HFF-Myc (cell line): ENCODE measurements at regions not wholly inside any gene's neighbourhood (a gene's known extent, or its start where the extent isn't known, plus 50 kb on each side); places are given as distances from the start of the nearest gene placed in this dataset.

Source experiments
- DNase-seq: peaks from one replicate; pipeline ENCODE4 v3.0.0-alpha.2; 2011; ENCODE audit warnings: low read depth; ENCODE audit errors: extremely low read depth
- H3K4me3 ChIP-seq: replicated peaks from 2 replicates; pipeline ENCODE4 v1.5.1; 2011; ENCODE audit warnings: low read depth, mild to moderate bottlenecking, control low read depth, low read length
- TF ChIP-seq, protein P1 (sequence below): IDR thresholded peaks from 2 replicates; pipeline ENCODE4 v1.5.1; 2012; ENCODE audit warnings: mild to moderate bottlenecking, low read depth, low read length, control low read depth; ENCODE audit errors: missing control alignments

DNA sequence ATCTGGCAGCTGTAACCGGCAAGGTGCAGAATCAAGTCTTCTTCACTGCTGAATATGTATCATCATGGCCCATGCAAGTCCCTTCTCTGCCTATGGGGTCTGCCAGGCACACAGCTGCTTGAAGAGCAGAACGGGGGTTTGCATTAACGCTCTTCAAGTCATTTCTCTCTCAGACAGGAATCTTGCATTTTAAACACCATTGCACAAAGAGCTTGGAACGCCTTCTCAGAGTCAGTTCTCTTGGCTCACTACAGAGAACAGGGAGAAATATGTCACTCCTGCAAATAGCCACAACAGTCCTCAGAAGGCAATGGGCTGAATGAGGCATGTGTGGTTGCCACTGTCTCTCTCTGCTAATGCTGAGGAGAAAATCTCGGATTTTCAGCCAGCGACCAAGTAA, 2173.5 kb upstream of the PIK3C3 start:
- no peak overlapping the region for H3K4me3 ChIP-seq
- DNase-seq, result no peak
- TF ChIP-seq, protein P1, sequence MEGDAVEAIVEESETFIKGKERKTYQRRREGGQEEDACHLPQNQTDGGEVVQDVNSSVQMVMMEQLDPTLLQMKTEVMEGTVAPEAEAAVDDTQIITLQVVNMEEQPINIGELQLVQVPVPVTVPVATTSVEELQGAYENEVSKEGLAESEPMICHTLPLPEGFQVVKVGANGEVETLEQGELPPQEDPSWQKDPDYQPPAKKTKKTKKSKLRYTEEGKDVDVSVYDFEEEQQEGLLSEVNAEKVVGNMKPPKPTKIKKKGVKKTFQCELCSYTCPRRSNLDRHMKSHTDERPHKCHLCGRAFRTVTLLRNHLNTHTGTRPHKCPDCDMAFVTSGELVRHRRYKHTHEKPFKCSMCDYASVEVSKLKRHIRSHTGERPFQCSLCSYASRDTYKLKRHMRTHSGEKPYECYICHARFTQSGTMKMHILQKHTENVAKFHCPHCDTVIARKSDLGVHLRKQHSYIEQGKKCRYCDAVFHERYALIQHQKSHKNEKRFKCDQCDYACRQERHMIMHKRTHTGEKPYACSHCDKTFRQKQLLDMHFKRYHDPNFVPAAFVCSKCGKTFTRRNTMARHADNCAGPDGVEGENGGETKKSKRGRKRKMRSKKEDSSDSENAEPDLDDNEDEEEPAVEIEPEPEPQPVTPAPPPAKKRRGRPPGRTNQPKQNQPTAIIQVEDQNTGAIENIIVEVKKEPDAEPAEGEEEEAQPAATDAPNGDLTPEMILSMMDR, result no peak

DNA sequence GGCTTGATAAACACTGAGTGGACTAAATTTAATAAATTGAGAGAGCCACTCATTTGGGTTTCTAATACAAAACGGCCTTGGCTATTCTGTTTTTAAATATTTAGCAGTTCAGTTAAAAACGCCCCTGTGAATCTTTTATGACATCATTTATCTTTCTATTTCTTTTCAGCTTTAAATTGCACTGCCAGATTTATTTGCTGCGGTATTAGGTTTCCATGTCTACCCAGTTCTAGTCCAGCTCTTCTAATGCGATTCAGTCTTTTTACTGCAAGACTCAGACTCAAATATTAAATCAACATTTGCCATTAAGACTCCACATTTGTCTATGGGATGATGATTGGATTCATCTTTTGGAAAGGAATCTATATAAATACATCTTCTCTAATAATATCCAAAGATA, 2174.3 kb upstream of the PIK3C3 start:
- H3K4me3 ChIP-seq, result no peak overlapping the region
- TF ChIP-seq, protein P1, result no peak
- no peak for DNase-seq

DNA sequence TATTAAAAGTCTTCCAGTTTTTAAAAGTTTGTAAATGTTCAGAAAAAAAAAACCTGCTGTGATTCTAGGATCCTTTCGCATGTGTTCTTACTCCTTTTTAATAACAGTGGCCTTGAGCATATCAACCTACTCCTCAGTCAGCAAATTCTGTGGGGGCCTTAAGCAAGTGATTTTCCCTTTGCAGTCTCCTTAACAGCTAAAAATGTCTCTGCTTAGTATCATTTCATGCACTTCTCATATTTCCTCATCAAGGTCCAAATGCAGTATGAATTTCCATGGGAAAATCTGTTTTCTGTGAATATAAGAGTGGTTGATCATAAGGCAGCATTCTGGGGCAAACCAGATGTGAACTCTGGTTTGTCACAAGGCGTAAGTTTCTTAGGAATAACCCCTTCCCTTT, 2175.1 kb upstream of the PIK3C3 start:
- TF ChIP-seq, protein P1, result no peak
- H3K4me3 ChIP-seq, result no peak overlapping the region
- no peak for DNase-seq

DNA sequence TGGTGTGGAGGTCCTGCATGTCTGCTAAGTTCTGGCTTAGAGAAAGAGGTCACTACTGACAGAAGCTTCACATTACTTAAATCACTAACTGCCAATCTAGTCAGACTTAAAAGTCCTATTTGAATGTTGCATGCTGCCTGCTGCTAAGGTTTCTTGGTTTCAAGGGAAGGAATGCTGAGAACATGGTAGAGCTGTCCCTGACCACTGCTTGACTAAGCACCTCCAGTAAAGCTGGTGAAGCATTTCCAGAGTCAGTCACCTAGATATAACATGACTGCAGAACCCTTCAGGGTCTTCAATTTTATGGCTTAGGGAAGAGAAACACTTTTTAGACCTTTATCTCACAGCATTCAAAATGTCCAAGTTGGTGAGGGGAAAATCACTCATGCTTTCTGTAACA, 2178.3 kb upstream of the PIK3C3 start:
- no peak for DNase-seq
- H3K4me3 ChIP-seq, result no peak overlapping the region
- TF ChIP-seq, protein P1, result no peak

DNA sequence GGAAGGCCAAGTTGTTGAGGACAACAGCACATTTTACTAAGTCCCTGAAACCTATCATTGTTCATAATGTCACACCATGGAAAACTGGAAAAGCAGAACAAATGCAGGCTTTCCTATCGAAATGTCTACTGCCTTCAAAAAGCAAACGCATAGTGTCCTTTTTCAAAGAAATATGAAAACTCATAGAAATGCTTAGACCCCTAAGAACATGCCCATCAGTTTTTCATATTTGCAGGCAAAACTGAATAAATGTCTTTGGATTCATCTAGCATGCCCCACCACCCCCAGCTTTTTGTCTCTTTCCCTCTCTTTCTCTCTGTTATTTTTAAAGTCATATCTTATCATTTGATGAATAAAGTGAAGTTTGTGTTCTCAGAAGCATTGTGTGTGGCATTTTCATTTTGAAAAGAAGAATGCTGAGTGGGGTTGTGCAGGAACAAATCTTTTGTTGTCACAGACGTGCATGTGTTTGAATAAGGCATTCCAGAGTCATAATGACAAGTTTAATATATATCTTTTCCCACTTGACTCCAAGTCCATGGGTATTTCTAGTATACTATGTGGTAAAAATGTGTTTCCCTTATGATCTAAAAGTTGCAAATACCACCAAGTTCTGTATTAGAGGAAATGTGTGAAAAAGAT, 2180.0 kb upstream of the PIK3C3 start:
- TF ChIP-seq, protein P1, result no peak
- no peak for DNase-seq
- no peak overlapping the region for H3K4me3 ChIP-seq

DNA sequence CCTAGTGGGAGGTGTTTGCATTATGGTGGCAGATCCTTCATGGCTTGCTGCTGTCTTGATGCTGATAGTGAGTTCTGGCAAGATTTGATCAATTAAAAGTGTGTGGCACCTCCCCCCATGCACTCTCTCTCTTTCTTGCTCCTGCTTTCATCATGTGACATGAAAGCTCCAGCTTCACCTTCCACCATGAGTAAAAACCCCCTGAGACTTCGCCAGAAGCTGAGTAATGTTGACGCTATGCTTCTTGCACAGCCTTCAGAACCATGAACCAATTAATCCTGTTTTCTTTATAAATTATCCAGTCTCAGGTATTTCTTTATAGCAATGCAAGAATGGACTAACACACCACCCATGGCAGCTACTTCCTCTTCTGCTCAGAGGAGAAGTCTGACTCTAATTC, 2181.4 kb upstream of the PIK3C3 start:
- TF ChIP-seq, protein P1, result no peak
- H3K4me3 ChIP-seq, result no peak overlapping the region
- DNase-seq, result no peak
